B cell (primary cell): ENCODE measurements at regions not wholly inside any gene's neighbourhood (a gene's known extent, or its start where the extent isn't known, plus 50 kb on each side); places are given as distances from the start of the nearest gene placed in this dataset.
"Not testable (repeated sequence)": the region's sequence is repeated elsewhere in the genome, so short reads cannot be mapped to it uniquely, and the experiment has no call there.

ENCODE experiments used
- ATAC-seq: fragments of 200-7000 bp; cut with Tn5 transposase; one replicate; pipeline ENCODE4 v1.10.0; 2021; ENCODE audit warnings: low read depth, mild to moderate bottlenecking, moderate number of reproducible peaks, moderate library complexity
- CTCF ChIA-PET: fragments of 350-600 bp; sonication (Branson Sonifier 250); formaldehyde crosslinking; loops from one replicate; lab custom pipeline; 2021; ENCODE audit warnings: antibody characterized with exemption, inconsistent platforms; lab: Charles Lee
- POLR2A ChIA-PET: fragments of 350-600 bp; sonication (Branson Sonifier 250); formaldehyde crosslinking; loops from one replicate; lab custom pipeline; 2021; ENCODE audit warnings: antibody characterized with exemption; lab: Charles Lee
- DNase-seq: peaks from one replicate; pipeline ENCODE4 v3.0.0; 2013
- H2AFZ ChIP-seq: 2 replicates; pipeline ENCODE4 v1.6.1; 2012; ENCODE audit warnings: mild to moderate bottlenecking, low read depth, low read length; ENCODE audit not compliant: insufficient read depth, poor library complexity, severe bottlenecking
- H3K27ac ChIP-seq, 2 donors: 1 replicate in 1 of 2; 2 replicates in 1 of 2; pipeline ENCODE4 v1.5.1; 2012 to 2013; ENCODE audit warnings: low read length in 2 of 2, mild to moderate bottlenecking in 2 of 2, moderate library complexity in 1 of 2
- H3K27me3 ChIP-seq, 4 experiments: fragments of 200-600 bp in 1 of 4; sonication (generic) in 1 of 4; replicated peaks in 1 of 4; 1 replicate in 2 of 4; 2 replicates in 2 of 4; pipeline versions ENCODE4 v1.6.1 to v1.7.0; 2013 to 2016; ENCODE audit warnings: low read length in 3 of 4, mild to moderate bottlenecking in 2 of 4, mixed read lengths in 1 of 4, moderate library complexity in 1 of 4; ENCODE audit not compliant: insufficient read depth in 4 of 4, control insufficient read depth in 3 of 4; ENCODE audit errors: control extremely low read depth in 1 of 4
- H3K36me3 ChIP-seq, 2 experiments: replicated peaks in 1 of 2; 1 replicate in 1 of 2; 2 replicates in 1 of 2; pipeline versions ENCODE4 v1.6.1 to v1.7.1; 2013; ENCODE audit warnings: low read length in 1 of 2; ENCODE audit not compliant: insufficient read depth in 2 of 2, control insufficient read depth in 1 of 2; ENCODE audit errors: control extremely low read depth in 1 of 2, extremely low read depth in 1 of 2
- H3K4me1 ChIP-seq, 2 donors: fragments of 200-600 bp in 1 of 2; sonication (generic) in 1 of 2; 1 replicate in 1 of 2; 2 replicates in 1 of 2; pipeline versions ENCODE4 v1.5.1 to v1.6.1; 2013 to 2017; ENCODE audit warnings: low read length in 2 of 2; ENCODE audit not compliant: control insufficient read depth in 2 of 2, insufficient read depth in 2 of 2
- H3K4me2 ChIP-seq: replicated peaks from 2 replicates; pipeline ENCODE3; 2012; ENCODE audit warnings: mild to moderate bottlenecking, low read depth, low read length; ENCODE audit not compliant: poor library complexity, severe bottlenecking
- H3K4me3 ChIP-seq, 5 experiments: fragments of 200-600 bp in 1 of 5; sonication (generic) in 1 of 5; 1 replicate in 3 of 5; 2 replicates in 2 of 5; pipeline versions ENCODE4 v1.5.1 to v1.7.0; 2011 to 2016; ENCODE audit warnings: low read length in 4 of 5, mild to moderate bottlenecking in 4 of 5, low read depth in 2 of 5, control low read depth in 1 of 5, moderate library complexity in 1 of 5; ENCODE audit not compliant: insufficient read depth in 1 of 5; ENCODE audit errors: control extremely low read depth in 1 of 5, extremely low read depth in 1 of 5
- H3K79me2 ChIP-seq: fragments of 200-600 bp; sonication (generic); one replicate; pipeline ENCODE4 v1.6.0; 2016; ENCODE audit warnings: low read length; ENCODE audit not compliant: control insufficient read depth, insufficient read depth
- H3K9ac ChIP-seq: fragments of 200-600 bp; sonication (generic); 2 replicates; pipeline ENCODE4 v1.6.1; 2017; ENCODE audit warnings: mild to moderate bottlenecking, low read length, moderate library complexity
- H3K9me3 ChIP-seq, 3 donors: one replicate each; pipeline versions ENCODE4 v1.6.1 to v1.7.1; 2013; ENCODE audit warnings: low read length in 2 of 3; ENCODE audit not compliant: control insufficient read depth in 2 of 3, insufficient read depth in 1 of 3; ENCODE audit errors: control extremely low read depth in 1 of 3
- H4K20me1 ChIP-seq: 2 replicates; pipeline ENCODE4 v1.6.0; 2012; ENCODE audit warnings: mild to moderate bottlenecking, low read length; ENCODE audit not compliant: insufficient read depth, control insufficient read depth, poor library complexity, severe bottlenecking
- H3K27ac Mint-ChIP-seq: one replicate; pipeline ENCODE4 v1.8.0; 2021; ENCODE audit warnings: mixed read lengths
- H3K27me3 Mint-ChIP-seq: one replicate; pipeline ENCODE4 v1.8.0; 2021; ENCODE audit warnings: mixed read lengths
- H3K4me1 Mint-ChIP-seq: one replicate; pipeline ENCODE4 v1.8.0; 2021; ENCODE audit warnings: mixed read lengths
- H3K4me3 Mint-ChIP-seq: one replicate; pipeline ENCODE4 v1.8.0; 2021; ENCODE audit warnings: mixed read lengths
- H3K9me3 Mint-ChIP-seq: one replicate; pipeline ENCODE4 v1.8.0; 2022; ENCODE audit warnings: mixed read lengths; ENCODE audit not compliant: insufficient read depth
- EZH2 ChIP-seq: IDR thresholded peaks from 2 replicates; pipeline ENCODE4 v1.6.1; 2012; ENCODE audit warnings: borderline replicate concordance, low read depth, mild to moderate bottlenecking, moderate library complexity, low read length; ENCODE audit not compliant: insufficient read depth, poor library complexity, severe bottlenecking
- WGBS: methylation state at CpG from one replicate; pipeline ENCODE4 v1.1.5; 2013; ENCODE audit warnings: missing lambda C conversion rate; ENCODE audit not compliant: insufficient coverage; 5-methylcytosine and 5-hydroxymethylcytosine counted together
- intact Hi-C: fragments of 100-400 bp; cut with micrococcal nuclease; formaldehyde crosslinking; loops from one replicate; pipeline ENCODE4 v1.10.0; 2022
- TF ChIP-seq, protein P1 (sequence below): fragments of 200-600 bp; IDR thresholded peaks from one replicate; pipeline ENCODE4 v1.8.0; 2022; ENCODE audit warnings: antibody characterized with exemption, mild to moderate bottlenecking

DNA sequence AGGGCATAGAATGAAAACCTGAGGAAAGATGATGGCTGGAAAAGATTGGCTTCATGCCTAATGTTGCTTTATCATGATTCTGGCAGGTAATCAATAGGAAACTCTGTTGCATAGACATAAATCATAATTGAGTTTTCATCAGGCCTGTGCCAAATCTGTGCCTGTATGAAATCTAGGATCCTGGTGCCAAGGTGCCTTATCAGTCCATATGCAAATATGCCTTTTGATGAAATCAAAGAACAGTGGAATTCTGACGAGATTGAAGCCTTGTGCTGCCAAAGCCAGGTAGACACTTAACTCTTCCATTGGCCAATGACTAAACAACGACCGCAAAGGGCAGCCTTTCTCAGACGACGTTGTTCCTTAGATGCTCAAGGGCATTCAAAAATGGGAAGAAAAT, 170.0 kb upstream of the CRIM1 start:
- H3K4me3 ChIP-seq = no peak overlapping the region
- TF ChIP-seq EZH2 = no peak
- TF ChIP-seq, protein P1, sequence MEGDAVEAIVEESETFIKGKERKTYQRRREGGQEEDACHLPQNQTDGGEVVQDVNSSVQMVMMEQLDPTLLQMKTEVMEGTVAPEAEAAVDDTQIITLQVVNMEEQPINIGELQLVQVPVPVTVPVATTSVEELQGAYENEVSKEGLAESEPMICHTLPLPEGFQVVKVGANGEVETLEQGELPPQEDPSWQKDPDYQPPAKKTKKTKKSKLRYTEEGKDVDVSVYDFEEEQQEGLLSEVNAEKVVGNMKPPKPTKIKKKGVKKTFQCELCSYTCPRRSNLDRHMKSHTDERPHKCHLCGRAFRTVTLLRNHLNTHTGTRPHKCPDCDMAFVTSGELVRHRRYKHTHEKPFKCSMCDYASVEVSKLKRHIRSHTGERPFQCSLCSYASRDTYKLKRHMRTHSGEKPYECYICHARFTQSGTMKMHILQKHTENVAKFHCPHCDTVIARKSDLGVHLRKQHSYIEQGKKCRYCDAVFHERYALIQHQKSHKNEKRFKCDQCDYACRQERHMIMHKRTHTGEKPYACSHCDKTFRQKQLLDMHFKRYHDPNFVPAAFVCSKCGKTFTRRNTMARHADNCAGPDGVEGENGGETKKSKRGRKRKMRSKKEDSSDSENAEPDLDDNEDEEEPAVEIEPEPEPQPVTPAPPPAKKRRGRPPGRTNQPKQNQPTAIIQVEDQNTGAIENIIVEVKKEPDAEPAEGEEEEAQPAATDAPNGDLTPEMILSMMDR = no peak
- intact Hi-C loops = no loop called here
- H3K9me3 Mint-ChIP-seq = no peaks in the 10 kb centered on the region
- ATAC-seq (no peak), DNase-seq (no peak)
- H4K20me1 ChIP-seq = no peaks in the 10 kb centered on the region
- no peak overlapping the region for H3K4me2 ChIP-seq
- no peak overlapping the region for H3K4me3 Mint-ChIP-seq
- ChIA-PET POLR2A (no interaction called here), CTCF (no interaction called here)
- no peak overlapping the region for H3K9ac ChIP-seq
- H3K27ac Mint-ChIP-seq = no peak overlapping the region
- WGBS = 96% methylated on average over 5 of the region's 5 CpGs
- no peak overlapping the region for H3K27ac ChIP-seq
- H2AFZ ChIP-seq = no peak overlapping the region
- H3K9me3 ChIP-seq = no peaks in the 10 kb centered on the region
- H3K4me1 Mint-ChIP-seq = no peaks in the 10 kb centered on the region
- H3K27me3 Mint-ChIP-seq = no peaks in the 10 kb centered on the region
- peaks cover 0 to 2% (median 0%) of the 10 kb centered on the region in 4 experiments for H3K27me3 ChIP-seq
- no peaks in the 10 kb centered on the region for H3K79me2 ChIP-seq
- no peaks in the 10 kb centered on the region for H3K36me3 ChIP-seq
- no peaks in the 10 kb centered on the region for H3K4me1 ChIP-seq

DNA sequence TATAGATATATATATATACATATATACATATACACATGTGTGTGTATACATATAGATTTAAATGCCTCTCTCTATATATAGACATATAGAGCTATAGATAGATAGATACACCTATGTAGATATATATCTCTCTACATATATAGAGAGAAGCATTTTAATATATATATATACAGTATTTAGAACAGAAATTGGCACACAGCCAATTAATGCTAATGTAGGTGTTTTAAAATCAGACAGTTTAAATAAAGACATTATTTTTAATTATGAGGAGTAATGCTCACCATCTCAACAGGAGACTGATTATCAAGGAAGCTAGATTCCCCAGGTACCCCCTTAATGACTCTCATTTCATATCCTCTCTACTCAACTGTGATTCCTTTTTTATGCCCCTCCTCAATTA, 170.7 kb upstream of the CRIM1 start:
- intact Hi-C loops = no loop called here
- Histone ChIP-seq H3K9ac (no peak overlapping the region), H3K4me3 (no peak overlapping the region), H3K9me3 (peaks cover 0 to under 1% (median 0%) of the 10 kb centered on the region in 3 donors), H2AFZ (no peak overlapping the region), H3K79me2 (no peaks in the 10 kb centered on the region), H3K4me1 (no peaks in the 10 kb centered on the region), H4K20me1 (no peaks in the 10 kb centered on the region), H3K27ac (no peak overlapping the region), H3K4me2 (no peak overlapping the region), H3K36me3 (no peaks in the 10 kb centered on the region), H3K27me3 (peaks cover 0 to 2% (median 0%) of the 10 kb centered on the region in 4 experiments)
- ATAC-seq = no peak
- Mint-ChIP-seq H3K27me3 (no peaks in the 10 kb centered on the region), H3K4me1 (no peaks in the 10 kb centered on the region), H3K9me3 (no peaks in the 10 kb centered on the region), H3K27ac (no peak overlapping the region), H3K4me3 (no peak overlapping the region)
- no peak for DNase-seq
- CTCF ChIA-PET = no interaction called here
- POLR2A ChIA-PET = no interaction called here
- TF ChIP-seq, protein P1 = no peak
- no peak for TF ChIP-seq EZH2

DNA sequence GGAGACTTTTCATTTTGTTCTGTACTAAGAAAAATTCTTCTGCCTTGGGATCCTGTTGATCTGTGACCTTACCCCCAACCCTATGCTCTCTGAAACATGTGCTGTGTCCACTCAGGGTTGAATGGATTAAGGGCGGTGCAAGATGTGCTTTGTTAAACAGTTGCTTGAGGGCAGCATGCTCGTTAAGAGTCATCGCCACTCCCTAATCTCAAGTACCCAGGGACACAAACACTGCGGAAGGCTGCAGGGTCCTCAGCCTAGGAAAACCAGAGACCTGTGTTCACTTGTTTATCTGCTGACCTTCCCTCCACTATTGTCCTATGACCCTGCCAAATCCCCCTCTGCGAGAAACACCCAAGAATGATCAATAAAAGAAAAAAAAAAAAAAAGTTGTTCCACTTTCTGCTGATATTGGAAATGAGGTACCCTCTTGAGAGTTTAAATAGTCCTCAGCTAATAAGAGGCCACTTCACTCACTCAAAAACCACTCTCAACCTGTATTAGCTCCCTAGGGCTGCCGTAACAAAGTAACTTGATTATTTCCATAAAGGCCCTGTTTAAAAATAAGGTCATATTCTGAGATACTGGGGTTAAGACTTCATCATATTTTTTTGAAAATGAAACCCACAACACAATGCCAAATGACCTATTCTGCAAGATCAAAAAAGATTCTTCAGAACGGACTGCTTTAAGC, 174.6 kb upstream of the CRIM1 start:
- not testable (repeated sequence) for ATAC-seq

More for the DNA sequence above, 174.6 kb upstream of the CRIM1 start:
- H3K9me3 ChIP-seq, H3K27me3 ChIP-seq, intact Hi-C loops, H3K4me2 ChIP-seq, POLR2A ChIA-PET, H3K79me2 ChIP-seq, H3K27ac ChIP-seq, H4K20me1 ChIP-seq, H3K9me3 Mint-ChIP-seq, H3K4me3 Mint-ChIP-seq, H3K36me3 ChIP-seq, H3K4me1 Mint-ChIP-seq, H3K4me3 ChIP-seq, DNase-seq, H3K4me1 ChIP-seq, H3K27ac Mint-ChIP-seq, H3K9ac ChIP-seq, CTCF ChIA-PET, H2AFZ ChIP-seq, H3K27me3 Mint-ChIP-seq: not testable (repeated sequence)
- WGBS = 100% methylated on average over 1 of the region's 7 CpGs
